B cell (primary cell): ENCODE measurements at regions not wholly inside any gene's neighbourhood (a gene's known extent, or its start where the extent isn't known, plus 50 kb on each side); places are given as distances from the start of the nearest gene placed in this dataset.

Experiments used
- ATAC-seq: fragments of 200-7000 bp; cut with Tn5 transposase; one replicate; pipeline ENCODE4 v1.10.0; 2021; ENCODE audit warnings: low read depth, mild to moderate bottlenecking, moderate number of reproducible peaks, moderate library complexity
- CTCF ChIA-PET: fragments of 350-600 bp; sonication (Branson Sonifier 250); formaldehyde crosslinking; loops from one replicate; lab custom pipeline; 2021; ENCODE audit warnings: antibody characterized with exemption, inconsistent platforms; lab: Charles Lee
- POLR2A ChIA-PET: fragments of 350-600 bp; sonication (Branson Sonifier 250); formaldehyde crosslinking; loops from one replicate; lab custom pipeline; 2021; ENCODE audit warnings: antibody characterized with exemption; lab: Charles Lee
- DNase-seq: peaks from one replicate; pipeline ENCODE4 v3.0.0; 2013
- H2AFZ ChIP-seq: 2 replicates; pipeline ENCODE4 v1.6.1; 2012; ENCODE audit warnings: mild to moderate bottlenecking, low read depth, low read length; ENCODE audit not compliant: insufficient read depth, poor library complexity, severe bottlenecking
- H3K27ac ChIP-seq, 2 donors: 1 replicate in 1 of 2; 2 replicates in 1 of 2; pipeline ENCODE4 v1.5.1; 2012 to 2013; ENCODE audit warnings: low read length in 2 of 2, mild to moderate bottlenecking in 2 of 2, moderate library complexity in 1 of 2
- H3K27me3 ChIP-seq, 4 experiments: fragments of 200-600 bp in 1 of 4; sonication (generic) in 1 of 4; replicated peaks in 1 of 4; 1 replicate in 2 of 4; 2 replicates in 2 of 4; pipeline versions ENCODE4 v1.6.1 to v1.7.0; 2013 to 2016; ENCODE audit warnings: low read length in 3 of 4, mild to moderate bottlenecking in 2 of 4, mixed read lengths in 1 of 4, moderate library complexity in 1 of 4; ENCODE audit not compliant: insufficient read depth in 4 of 4, control insufficient read depth in 3 of 4; ENCODE audit errors: control extremely low read depth in 1 of 4
- H3K36me3 ChIP-seq, 2 experiments: replicated peaks in 1 of 2; 1 replicate in 1 of 2; 2 replicates in 1 of 2; pipeline versions ENCODE4 v1.6.1 to v1.7.1; 2013; ENCODE audit warnings: low read length in 1 of 2; ENCODE audit not compliant: insufficient read depth in 2 of 2, control insufficient read depth in 1 of 2; ENCODE audit errors: control extremely low read depth in 1 of 2, extremely low read depth in 1 of 2
- H3K4me1 ChIP-seq, 2 donors: fragments of 200-600 bp in 1 of 2; sonication (generic) in 1 of 2; 1 replicate in 1 of 2; 2 replicates in 1 of 2; pipeline versions ENCODE4 v1.5.1 to v1.6.1; 2013 to 2017; ENCODE audit warnings: low read length in 2 of 2; ENCODE audit not compliant: control insufficient read depth in 2 of 2, insufficient read depth in 2 of 2
- H3K4me2 ChIP-seq: replicated peaks from 2 replicates; pipeline ENCODE3; 2012; ENCODE audit warnings: mild to moderate bottlenecking, low read depth, low read length; ENCODE audit not compliant: poor library complexity, severe bottlenecking
- H3K4me3 ChIP-seq, 5 experiments: fragments of 200-600 bp in 1 of 5; sonication (generic) in 1 of 5; 1 replicate in 3 of 5; 2 replicates in 2 of 5; pipeline versions ENCODE4 v1.5.1 to v1.7.0; 2011 to 2016; ENCODE audit warnings: low read length in 4 of 5, mild to moderate bottlenecking in 4 of 5, low read depth in 2 of 5, control low read depth in 1 of 5, moderate library complexity in 1 of 5; ENCODE audit not compliant: insufficient read depth in 1 of 5; ENCODE audit errors: control extremely low read depth in 1 of 5, extremely low read depth in 1 of 5
- H3K79me2 ChIP-seq: fragments of 200-600 bp; sonication (generic); one replicate; pipeline ENCODE4 v1.6.0; 2016; ENCODE audit warnings: low read length; ENCODE audit not compliant: control insufficient read depth, insufficient read depth
- H3K9ac ChIP-seq: fragments of 200-600 bp; sonication (generic); 2 replicates; pipeline ENCODE4 v1.6.1; 2017; ENCODE audit warnings: mild to moderate bottlenecking, low read length, moderate library complexity
- H3K9me3 ChIP-seq, 3 donors: one replicate each; pipeline versions ENCODE4 v1.6.1 to v1.7.1; 2013; ENCODE audit warnings: low read length in 2 of 3; ENCODE audit not compliant: control insufficient read depth in 2 of 3, insufficient read depth in 1 of 3; ENCODE audit errors: control extremely low read depth in 1 of 3
- H4K20me1 ChIP-seq: 2 replicates; pipeline ENCODE4 v1.6.0; 2012; ENCODE audit warnings: mild to moderate bottlenecking, low read length; ENCODE audit not compliant: insufficient read depth, control insufficient read depth, poor library complexity, severe bottlenecking
- H3K27ac Mint-ChIP-seq: one replicate; pipeline ENCODE4 v1.8.0; 2021; ENCODE audit warnings: mixed read lengths
- H3K27me3 Mint-ChIP-seq: one replicate; pipeline ENCODE4 v1.8.0; 2021; ENCODE audit warnings: mixed read lengths
- H3K4me1 Mint-ChIP-seq: one replicate; pipeline ENCODE4 v1.8.0; 2021; ENCODE audit warnings: mixed read lengths
- H3K4me3 Mint-ChIP-seq: one replicate; pipeline ENCODE4 v1.8.0; 2021; ENCODE audit warnings: mixed read lengths
- H3K9me3 Mint-ChIP-seq: one replicate; pipeline ENCODE4 v1.8.0; 2022; ENCODE audit warnings: mixed read lengths; ENCODE audit not compliant: insufficient read depth
- EZH2 ChIP-seq: IDR thresholded peaks from 2 replicates; pipeline ENCODE4 v1.6.1; 2012; ENCODE audit warnings: borderline replicate concordance, low read depth, mild to moderate bottlenecking, moderate library complexity, low read length; ENCODE audit not compliant: insufficient read depth, poor library complexity, severe bottlenecking
- WGBS: methylation state at CpG from one replicate; pipeline ENCODE4 v1.1.5; 2013; ENCODE audit warnings: missing lambda C conversion rate; ENCODE audit not compliant: insufficient coverage; 5-methylcytosine and 5-hydroxymethylcytosine counted together
- intact Hi-C: fragments of 100-400 bp; cut with micrococcal nuclease; formaldehyde crosslinking; loops from one replicate; pipeline ENCODE4 v1.10.0; 2022
- TF ChIP-seq, protein P1 (sequence below): fragments of 200-600 bp; IDR thresholded peaks from one replicate; pipeline ENCODE4 v1.8.0; 2022; ENCODE audit warnings: antibody characterized with exemption, mild to moderate bottlenecking

DNA sequence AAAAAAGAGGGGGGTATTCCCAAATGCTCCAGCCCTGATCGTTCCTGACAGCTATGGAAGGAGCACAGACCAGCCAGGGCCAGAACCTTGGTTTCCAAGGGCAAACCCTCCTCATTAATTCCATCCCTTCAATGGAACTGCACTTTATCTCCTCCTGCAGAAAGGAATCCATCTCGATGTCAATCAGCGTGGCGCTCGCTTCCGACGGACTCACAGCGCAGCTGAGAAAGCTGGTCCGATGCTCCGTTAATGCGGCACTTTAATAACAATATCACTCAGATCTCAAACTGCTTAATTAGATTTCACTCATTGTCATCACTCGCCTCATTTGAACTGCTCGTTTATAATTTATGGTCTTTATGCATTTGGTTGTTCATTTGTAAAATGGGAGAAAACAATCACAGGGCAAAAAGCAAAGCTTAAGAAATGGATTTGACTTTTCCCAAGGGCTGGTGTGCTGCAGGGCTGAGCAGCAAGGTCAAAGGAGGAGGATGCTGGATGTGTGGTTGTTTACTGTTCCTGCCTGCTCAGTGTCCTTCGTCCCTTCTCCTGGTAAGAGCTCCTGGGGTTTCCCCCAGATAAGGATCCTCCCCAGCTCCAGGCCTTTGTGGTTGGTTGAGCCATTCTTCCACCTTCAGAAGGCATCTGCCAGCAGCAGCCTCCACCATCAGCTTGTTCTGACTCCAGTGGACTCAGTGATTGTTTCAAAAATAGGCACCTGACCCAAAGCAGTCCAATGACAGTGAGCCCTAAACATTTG is 152.7 kb downstream of the ANKRD60 start:
- Histone ChIP-seq H3K27me3 (peaks cover 0 to 7% (median 1%) of the 10 kb centered on the region in 4 experiments), H3K9me3 (peaks cover 0 to 8% (median 0%) of the 10 kb centered on the region in 3 donors), H3K79me2 (no peaks in the 10 kb centered on the region), H3K9ac (no peak overlapping the region), H3K4me2 (no peak overlapping the region), H3K36me3 (no peaks in the 10 kb centered on the region), H3K27ac (no peak overlapping the region), H3K4me3 (no peak overlapping the region), H3K4me1 (peaks cover 3 to 6% of the 10 kb centered on the region in 2 donors), H4K20me1 (no peaks in the 10 kb centered on the region), H2AFZ (no peak overlapping the region)
- ChIA-PET CTCF (interaction anchor here (0.8 to 1.9 kb wide), 2 partner anchors 10 to 11 kb away, joined by 3 to 6 read pairs; no protein-coding TSS in a partner anchor), POLR2A (no interaction called here)
- Mint-ChIP-seq H3K9me3 (no peaks in the 10 kb centered on the region), H3K27ac (no peak overlapping the region), H3K4me1 (peaks cover 12% of the 10 kb centered on the region), H3K27me3 (peaks cover 40% of the 10 kb centered on the region), H3K4me3 (no peak overlapping the region)
- 92% methylated on average over 12 of the region's 14 CpGs for WGBS
- TF ChIP-seq EZH2 = no peak
- TF ChIP-seq, protein P1, sequence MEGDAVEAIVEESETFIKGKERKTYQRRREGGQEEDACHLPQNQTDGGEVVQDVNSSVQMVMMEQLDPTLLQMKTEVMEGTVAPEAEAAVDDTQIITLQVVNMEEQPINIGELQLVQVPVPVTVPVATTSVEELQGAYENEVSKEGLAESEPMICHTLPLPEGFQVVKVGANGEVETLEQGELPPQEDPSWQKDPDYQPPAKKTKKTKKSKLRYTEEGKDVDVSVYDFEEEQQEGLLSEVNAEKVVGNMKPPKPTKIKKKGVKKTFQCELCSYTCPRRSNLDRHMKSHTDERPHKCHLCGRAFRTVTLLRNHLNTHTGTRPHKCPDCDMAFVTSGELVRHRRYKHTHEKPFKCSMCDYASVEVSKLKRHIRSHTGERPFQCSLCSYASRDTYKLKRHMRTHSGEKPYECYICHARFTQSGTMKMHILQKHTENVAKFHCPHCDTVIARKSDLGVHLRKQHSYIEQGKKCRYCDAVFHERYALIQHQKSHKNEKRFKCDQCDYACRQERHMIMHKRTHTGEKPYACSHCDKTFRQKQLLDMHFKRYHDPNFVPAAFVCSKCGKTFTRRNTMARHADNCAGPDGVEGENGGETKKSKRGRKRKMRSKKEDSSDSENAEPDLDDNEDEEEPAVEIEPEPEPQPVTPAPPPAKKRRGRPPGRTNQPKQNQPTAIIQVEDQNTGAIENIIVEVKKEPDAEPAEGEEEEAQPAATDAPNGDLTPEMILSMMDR = no peak
- no peak for ATAC-seq
- DNase-seq = no peak
- intact Hi-C loops = no loop called here
